Calu3 (cell line): ENCODE measurements at regions not wholly inside any gene's neighbourhood (a gene's known extent, or its start where the extent isn't known, plus 50 kb on each side); places are given as distances from the start of the nearest gene placed in this dataset.

ENCODE experiments used
- BruUV-seq: library from RNA; stranded (reverse); fragments of 400-500 nt; replicated peaks from 2 replicates; lab custom pipeline; 2021; lab: Mats Ljungman, UMichigan
- CTCF ChIA-PET: fragments of 300-600 bp; sonication (Branson Sonifier 250); formaldehyde crosslinking; loops from one replicate; lab custom pipeline; 2022; ENCODE audit warnings: antibody characterized with exemption; lab: Charles Lee
- DNase-seq: peaks from one replicate; pipeline ENCODE4 v3.0.0; 2022
- H3K27ac Mint-ChIP-seq: one replicate; pipeline ENCODE4 v1.8.0; 2022; ENCODE audit warnings: mixed read lengths; ENCODE audit not compliant: unreplicated experiment
- H3K27me3 Mint-ChIP-seq: one replicate; pipeline ENCODE4 v1.8.0; 2022; ENCODE audit warnings: mixed read lengths; ENCODE audit not compliant: unreplicated experiment
- H3K36me3 Mint-ChIP-seq: one replicate; pipeline ENCODE4 v1.8.0; 2022; ENCODE audit warnings: mild to moderate bottlenecking, moderate library complexity, mixed read lengths; ENCODE audit not compliant: insufficient read depth, unreplicated experiment
- H3K4me1 Mint-ChIP-seq: one replicate; pipeline ENCODE4 v1.8.0; 2022; ENCODE audit warnings: mild to moderate bottlenecking, low read depth, mixed read lengths; ENCODE audit not compliant: unreplicated experiment
- H3K4me3 Mint-ChIP-seq: one replicate; pipeline ENCODE4 v1.8.0; 2022; ENCODE audit warnings: mild to moderate bottlenecking, low read depth, moderate library complexity, mixed read lengths; ENCODE audit not compliant: unreplicated experiment
- H3K9me3 Mint-ChIP-seq: one replicate; pipeline ENCODE4 v1.8.0; 2022; ENCODE audit warnings: low read depth, mixed read lengths; ENCODE audit not compliant: unreplicated experiment
- CTCF ChIP-seq: fragments of 200-600 bp; IDR thresholded peaks from one replicate; pipeline ENCODE4 v1.8.0; 2022; ENCODE audit warnings: antibody characterized with exemption; ENCODE audit not compliant: unreplicated experiment
- intact Hi-C: fragments of 100-400 bp; cut with micrococcal nuclease; formaldehyde crosslinking; loops from one replicate; pipeline ENCODE4 v1.10.0; 2022; ENCODE audit not compliant: unreplicated experiment

GRCh38 chr5:159409801-159410200, 79.5 kb upstream of the IL12B start:
- BruUV-seq, result no TSS peak
- DNase-seq, result no peak
- Mint-ChIP-seq H3K4me3 (no peak overlapping the region), H3K27me3 (peaks cover 66% of the 10 kb centered on the region), H3K4me1 (no peaks in the 10 kb centered on the region), H3K36me3 (no peaks in the 10 kb centered on the region), H3K9me3 (no peaks in the 10 kb centered on the region), H3K27ac (no peak overlapping the region)
- CTCF ChIA-PET, result interaction anchor here (0.6 to 1.5 kb wide), 3 partner anchors 11 to 193 kb away, joined by 3 to 4 read pairs (median 3); no protein-coding TSS in a partner anchor
- TF ChIP-seq CTCF, result no peak
- intact Hi-C loops, result loop anchor here (5.0 kb wide), 1 partner anchor 252 kb away; no protein-coding TSS in a partner anchor

- Mint-ChIP-seq H3K4me1 (no peaks in the 10 kb centered on the region), H3K27me3 (peaks cover 59% of the 10 kb centered on the region), H3K4me3 (no peak overlapping the region), H3K27ac (no peak overlapping the region), H3K36me3 (no peaks in the 10 kb centered on the region), H3K9me3 (no peaks in the 10 kb centered on the region)
- DNase-seq, result no peak
- CTCF ChIA-PET, result interaction anchor here (1.5 kb wide), 1 partner anchor 14 kb away, joined by 3 read pairs; no protein-coding TSS in a partner anchor
- intact Hi-C loops, result no loop called here
- no peak for TF ChIP-seq CTCF
- BruUV-seq, result no TSS peak
These were observed 80.2 kb upstream of the IL12B start for GRCh38 chr5:159410480-159410879.

- H3K4me3 Mint-ChIP-seq, result no peak overlapping the region
- H3K36me3 Mint-ChIP-seq, result no peaks in the 10 kb centered on the region
- no peak overlapping the region for H3K27ac Mint-ChIP-seq
- no peak for TF ChIP-seq CTCF
- CTCF ChIA-PET, result interaction anchor here (1.5 kb wide), 1 partner anchor 13 kb away, joined by 3 read pairs; no protein-coding TSS in a partner anchor
- H3K9me3 Mint-ChIP-seq, result no peaks in the 10 kb centered on the region
- intact Hi-C loops, result no loop called here
- H3K4me1 Mint-ChIP-seq, result no peaks in the 10 kb centered on the region
- BruUV-seq, result no TSS peak
- H3K27me3 Mint-ChIP-seq, result peaks cover 55% of the 10 kb centered on the region
- no peak for DNase-seq
These were observed 80.8 kb upstream of the IL12B start for GRCh38 chr5:159411115-159411514.

GRCh38 chr5:159412284-159413046, 82.2 kb upstream of the IL12B start:
- no peak overlapping the region for H3K4me3 Mint-ChIP-seq
- H3K36me3 Mint-ChIP-seq, result no peaks in the 10 kb centered on the region
- no peak for TF ChIP-seq CTCF
- intact Hi-C loops, result no loop called here
- H3K9me3 Mint-ChIP-seq, result no peaks in the 10 kb centered on the region
- H3K27ac Mint-ChIP-seq, result no peak overlapping the region
- CTCF ChIA-PET, result interaction anchor here (0.6 to 0.8 kb wide), 3 partner anchors 27 to 672 kb away, joined by 4 to 7 read pairs (median 7); no protein-coding TSS in a partner anchor
- H3K4me1 Mint-ChIP-seq, result no peaks in the 10 kb centered on the region
- DNase-seq, result no peak
- peaks cover 42% of the 10 kb centered on the region for H3K27me3 Mint-ChIP-seq
- BruUV-seq, result no TSS peak
